OCI-LY7 (cell line): ENCODE measurements at regions not wholly inside any gene's neighbourhood (a gene's known extent, or its start where the extent isn't known, plus 50 kb on each side); places are given as distances from the start of the nearest gene placed in this dataset.

ENCODE experiments used
- BruUV-seq: library from RNA; stranded (reverse); fragments of 400-500 nt; replicated peaks from 2 replicates; lab custom pipeline; 2021; lab: Mats Ljungman, UMichigan
- CTCF ChIA-PET: fragments of 300-600 bp; sonication (Branson Sonifier 250); formaldehyde crosslinking; loops from one replicate; lab custom pipeline; 2022; ENCODE audit warnings: antibody characterized with exemption; ENCODE audit not compliant: unreplicated experiment; lab: Charles Lee
- POLR2A ChIA-PET: fragments of 300-600 bp; sonication (Branson Sonifier 250); formaldehyde crosslinking; loops from one replicate; lab custom pipeline; 2022; ENCODE audit warnings: antibody characterized with exemption; lab: Charles Lee
- DNase-seq: peaks from one replicate; pipeline ENCODE4 v3.0.0-alpha.2; 2015; ENCODE audit warnings: low spot score
- H2AFZ ChIP-seq: fragments of 200-600 bp; sonication (generic), shearing (Covaris generic); 2 replicates; pipeline ENCODE4 v1.6.1; 2014; ENCODE audit warnings: mild to moderate bottlenecking, antibody characterized with exemption, low read length, moderate library complexity
- H3K27ac ChIP-seq: fragments of 200-600 bp; sonication (generic); 2 replicates; pipeline ENCODE4 v1.5.1; 2014; ENCODE audit warnings: mixed run types, low read depth, mild to moderate bottlenecking, moderate library complexity, low read length, inconsistent platforms; ENCODE audit not compliant: poor library complexity, severe bottlenecking
- H3K36me3 ChIP-seq: fragments of 200-600 bp; sonication (generic); 2 replicates; pipeline ENCODE4 v1.6.1; 2014; ENCODE audit warnings: mild to moderate bottlenecking, antibody characterized with exemption, low read length, moderate library complexity, mixed read lengths; ENCODE audit not compliant: insufficient read depth
- H3K4me1 ChIP-seq: fragments of 200-600 bp; sonication (generic); 2 replicates; pipeline ENCODE4 v1.5.1; 2014; ENCODE audit warnings: mild to moderate bottlenecking, low read length; ENCODE audit not compliant: insufficient read depth, poor library complexity, severe bottlenecking
- H3K4me2 ChIP-seq: fragments of 200-600 bp; sonication (generic); 2 replicates; pipeline ENCODE4 v1.6.1; 2014; ENCODE audit warnings: mild to moderate bottlenecking, low read length
- H3K4me3 ChIP-seq: fragments of 200-600 bp; sonication (generic); 2 replicates; pipeline ENCODE4 v1.5.1; 2014; ENCODE audit warnings: mild to moderate bottlenecking, low read depth, low read length; ENCODE audit not compliant: poor library complexity, severe bottlenecking
- H3K79me2 ChIP-seq: fragments of 200-600 bp; sonication (generic); 2 replicates; pipeline ENCODE4 v1.6.1; 2016; ENCODE audit warnings: low read depth, mild to moderate bottlenecking, low read length, moderate library complexity, mixed read lengths; ENCODE audit not compliant: insufficient read depth
- H3K9me2 ChIP-seq: fragments of 200-600 bp; sonication (generic); 2 replicates; pipeline ENCODE4 v1.6.1; 2016; ENCODE audit warnings: mild to moderate bottlenecking, low read length, mixed read lengths; ENCODE audit not compliant: insufficient read depth
- H3K9me3 ChIP-seq: fragments of 200-600 bp; sonication (generic); 2 replicates; pipeline ENCODE4 v1.6.1; 2014; ENCODE audit warnings: mild to moderate bottlenecking, mixed run types, low read length, mixed read lengths
- H4K20me1 ChIP-seq: fragments of 200-600 bp; sonication (generic); 2 replicates; pipeline ENCODE4 v1.6.1; 2014; ENCODE audit warnings: mild to moderate bottlenecking, antibody characterized with exemption, low read length, moderate library complexity, mixed read lengths; ENCODE audit not compliant: insufficient read depth
- CTCF ChIP-seq: fragments of 200-600 bp; sonication (generic); conservative IDR thresholded peaks from 2 replicates; pipeline ENCODE4 v1.5.1; 2014; ENCODE audit warnings: mild to moderate bottlenecking, antibody characterized with exemption, low read length, moderate library complexity, mixed read lengths
- EZH2phosphoT487 ChIP-seq: fragments of 200-600 bp; sonication (generic); IDR thresholded peaks from 2 replicates; pipeline ENCODE4 v1.6.1; 2018; ENCODE audit warnings: low read depth, borderline replicate concordance, mild to moderate bottlenecking, mixed run types, antibody characterized with exemption, low read length, moderate library complexity, mixed read lengths
- intact Hi-C: fragments of 100-400 bp; cut with micrococcal nuclease; formaldehyde crosslinking; loops from one replicate; pipeline ENCODE4 v1.10.0; 2022; ENCODE audit not compliant: unreplicated experiment

GRCh38 chr17:69714669-69715068, 300.2 kb downstream of the MAP2K6 start:
- CTCF ChIA-PET = interaction anchor here (0.6 to 0.7 kb wide), 2 partner anchors 8 to 369 kb away, joined by 3 read pairs; no protein-coding TSS in a partner anchor
- no peaks in the 10 kb centered on the region for H4K20me1 ChIP-seq
- DNase-seq = no peak
- TF ChIP-seq EZH2phosphoT487 (no peak), CTCF (no peak)
- no TSS peak for BruUV-seq
- no peaks in the 10 kb centered on the region for H3K36me3 ChIP-seq
- H3K9me2 ChIP-seq = no peaks in the 10 kb centered on the region
- H3K4me1 ChIP-seq = peaks cover under 1% of the 10 kb centered on the region
- no peaks in the 10 kb centered on the region for H3K79me2 ChIP-seq
- no peak overlapping the region for H3K27ac ChIP-seq
- POLR2A ChIA-PET = interaction anchor here (0.6 to 1.2 kb wide), 5 partner anchors 15 to 111 kb away, joined by 3 to 5 read pairs (median 4); no protein-coding TSS in a partner anchor
- H3K4me3 ChIP-seq = no peak overlapping the region
- H2AFZ ChIP-seq = no peak overlapping the region
- no peak overlapping the region for H3K4me2 ChIP-seq
- H3K9me3 ChIP-seq = no peaks in the 10 kb centered on the region
- intact Hi-C loops = no loop called here

- CTCF ChIA-PET = interaction anchor here (0.7 kb wide), 1 partner anchor 9 kb away, joined by 3 read pairs; no protein-coding TSS in a partner anchor
- no peaks in the 10 kb centered on the region for H3K9me3 ChIP-seq
These were observed 301.2 kb downstream of the MAP2K6 start for GRCh38 chr17:69715656-69716055.

More at GRCh38 chr17:69715656-69716055, 301.2 kb downstream of the MAP2K6 start:
- Histone ChIP-seq H3K79me2 (no peaks in the 10 kb centered on the region), H3K4me3 (no peak overlapping the region), H3K4me2 (no peak overlapping the region), H4K20me1 (no peaks in the 10 kb centered on the region), H2AFZ (no peak overlapping the region), H3K36me3 (no peaks in the 10 kb centered on the region), H3K4me1 (no peaks in the 10 kb centered on the region), H3K27ac (no peak overlapping the region), H3K9me2 (no peaks in the 10 kb centered on the region)
- POLR2A ChIA-PET = interaction anchor here (0.9 kb wide), 1 partner anchor 76 kb away, joined by 4 read pairs; no protein-coding TSS in a partner anchor
- TF ChIP-seq EZH2phosphoT487 (no peak), CTCF (no peak)
- intact Hi-C loops = no loop called here
- DNase-seq = no peak
- BruUV-seq = no TSS peak
